VCaP (cell line): ENCODE measurements at regions not wholly inside any gene's neighbourhood (a gene's known extent, or its start where the extent isn't known, plus 50 kb on each side); places are given as distances from the start of the nearest gene placed in this dataset.

Source experiments
- H3K27ac ChIP-seq: fragments of 450-650 bp; 2 replicates; pipeline ENCODE4 v1.5.1; 2017
- CTCF ChIP-seq: fragments of 450-650 bp; conservative IDR thresholded peaks from 2 replicates; pipeline ENCODE4 v1.5.1; 2017; ENCODE audit warnings: mild to moderate bottlenecking, moderate library complexity

GRCh38 chr5:21615195-21615765 lies 1237.9 kb downstream of the CDH12 start:
- TF ChIP-seq CTCF = no peak

DNA sequence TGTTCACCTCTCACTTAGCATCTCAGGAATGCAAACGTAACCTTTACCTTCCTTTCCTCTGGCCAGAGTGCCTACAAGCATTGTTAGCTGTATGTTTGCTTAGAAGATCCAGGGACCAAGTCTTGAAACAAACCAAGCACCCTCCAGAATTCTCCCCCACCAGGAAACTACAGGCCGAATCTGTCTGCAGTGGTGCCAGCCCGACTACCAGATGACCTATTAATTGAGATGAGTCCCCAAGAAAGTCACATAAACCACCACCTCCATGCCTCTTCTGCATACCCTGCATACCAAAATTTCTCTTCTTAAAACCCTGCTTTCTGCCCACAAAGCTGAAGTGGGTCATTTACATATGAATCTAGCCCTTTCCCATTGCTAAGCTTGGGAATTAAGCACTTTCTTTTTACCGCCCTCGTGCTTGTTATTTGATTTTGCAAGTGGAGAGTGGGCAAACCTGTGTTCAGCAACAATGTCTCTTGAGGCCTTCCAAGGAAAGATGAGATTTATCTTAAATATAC lies 1239.1 kb downstream of the CDH12 start:
- no peak for TF ChIP-seq CTCF

More at GRCh38 chr5:21615195-21615765, 1237.9 kb downstream of the CDH12 start:
- H3K27ac ChIP-seq = no peak overlapping the region

GRCh38 chr5:21603796-21604195 lies 1249.3 kb downstream of the CDH12 start:
- H3K27ac ChIP-seq = no peak overlapping the region
- TF ChIP-seq CTCF = no peak

More for the DNA sequence above, 1239.1 kb downstream of the CDH12 start:
- no peak overlapping the region for H3K27ac ChIP-seq

GRCh38 chr5:21594566-21594965 lies 1258.6 kb downstream of the CDH12 start:
- no peak for TF ChIP-seq CTCF
- H3K27ac ChIP-seq = no peak overlapping the region

DNA sequence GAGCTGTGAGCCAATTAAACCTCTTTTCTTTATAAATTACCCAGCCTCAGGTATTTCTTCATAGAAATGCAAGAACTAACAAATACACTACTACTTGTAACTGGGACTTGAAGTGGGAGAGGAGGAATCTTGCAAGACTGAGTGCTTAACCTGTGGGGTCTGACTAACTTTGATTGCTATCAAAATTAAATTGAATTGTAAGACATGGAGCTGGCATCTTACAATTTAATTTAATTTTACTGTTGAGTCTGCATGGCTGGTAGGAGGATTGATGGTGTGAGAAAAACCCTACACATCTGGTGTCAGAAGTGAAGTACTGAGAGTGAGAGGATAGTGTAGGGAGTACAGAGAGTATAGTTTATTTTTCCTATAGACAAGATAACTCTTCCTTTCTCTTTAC lies 1259.9 kb downstream of the CDH12 start:
- no peak for TF ChIP-seq CTCF
- H3K27ac ChIP-seq = no peak overlapping the region

GRCh38 chr5:21581508-21581907 lies 1271.6 kb downstream of the CDH12 start:
- H3K27ac ChIP-seq = no peak overlapping the region
- no peak for TF ChIP-seq CTCF

DNA sequence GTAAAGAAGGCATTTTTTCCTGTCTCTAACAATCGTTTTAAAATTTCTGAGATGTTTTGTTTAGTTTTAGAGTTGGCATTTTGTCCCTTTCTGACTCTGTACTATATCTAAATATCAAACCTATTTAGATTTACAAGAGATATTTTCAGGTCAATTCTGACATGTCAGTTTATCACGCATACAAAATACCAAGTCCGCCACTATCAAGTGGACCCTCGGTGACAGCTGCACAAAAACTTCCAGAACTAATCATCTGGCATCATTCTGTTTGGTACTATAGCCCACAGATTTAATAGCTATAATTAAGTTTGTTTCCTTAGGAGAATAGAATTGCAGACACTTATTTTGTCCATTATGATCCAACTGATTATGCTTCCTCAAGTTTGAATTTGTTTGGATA lies 1278.2 kb downstream of the CDH12 start:
- no peak for TF ChIP-seq CTCF
- H3K27ac ChIP-seq = no peak overlapping the region
